Stimulated activated CD4-positive, alpha-beta T cell treated with anti-CD3 and anti-CD28 coated beads, TNF-alpha, amount 100 ng/mL, for 4 hours (primary cell): ENCODE measurements at regions not wholly inside any gene's neighbourhood (a gene's known extent, or its start where the extent isn't known, plus 50 kb on each side); places are given as distances from the start of the nearest gene placed in this dataset.

ENCODE experiments used
- DNase-seq, 3 experiments: peaks; one replicate each; pipeline ENCODE4 v3.0.0-alpha.2; 2020; ENCODE audit warnings: low read depth in 3 of 3

DNA sequence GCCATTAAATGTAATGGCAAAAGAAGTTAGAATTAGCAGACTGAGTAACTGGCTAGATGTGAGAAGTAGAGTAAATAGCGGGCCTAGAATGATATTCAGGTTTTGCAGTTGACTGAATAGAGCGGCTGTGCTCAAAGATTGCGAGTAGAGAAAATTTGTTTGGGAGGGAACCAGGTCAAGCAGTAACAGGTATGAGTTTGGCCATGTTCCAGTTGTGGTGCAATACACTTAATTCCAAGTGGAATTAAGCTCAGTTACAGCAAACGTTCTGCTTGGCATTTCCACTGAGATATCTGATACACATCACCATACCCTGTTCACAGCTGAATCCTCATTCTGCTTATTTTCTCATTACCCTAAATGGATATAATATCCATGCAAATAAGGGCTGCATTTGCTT is 1382.9 kb downstream of the MRPL39 start:
- no peak for DNase-seq

DNA sequence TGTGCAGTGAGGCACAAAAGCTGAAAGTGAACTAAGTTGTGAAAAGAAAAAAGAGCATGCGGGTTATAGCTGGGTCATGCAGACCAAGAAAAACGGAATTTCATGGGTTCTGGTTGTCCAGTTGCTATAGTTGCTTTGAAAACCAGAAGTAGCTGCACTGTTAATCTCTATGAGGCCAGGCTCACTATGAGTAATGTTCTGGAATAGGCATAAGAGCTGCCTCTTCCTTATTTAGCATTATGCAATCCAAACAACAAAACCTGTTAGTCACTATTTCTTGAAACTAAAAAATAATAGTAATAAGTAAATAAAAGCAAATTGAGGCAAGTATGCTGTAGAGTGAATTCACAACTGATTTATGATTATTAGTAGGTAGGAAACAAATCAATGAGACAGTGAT is 1383.7 kb downstream of the MRPL39 start:
- DNase-seq = no peak

DNA sequence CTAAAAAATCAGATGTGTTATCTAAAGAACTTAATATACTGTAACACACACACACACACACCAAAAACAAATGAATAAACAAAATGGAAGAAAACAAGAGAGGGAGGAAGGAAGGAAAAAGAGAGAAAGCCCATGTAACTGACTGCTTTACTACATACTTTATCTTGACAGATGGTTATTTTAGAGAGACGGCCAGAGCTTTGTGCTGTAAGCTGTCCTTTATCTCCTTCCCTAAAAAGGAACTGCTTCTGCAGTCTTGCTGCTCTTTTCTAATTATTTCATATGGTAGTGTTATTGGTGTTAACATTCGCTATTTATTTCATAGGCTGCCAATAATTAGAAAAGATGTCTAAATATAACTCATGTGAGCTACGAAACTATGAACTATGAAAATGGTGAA is 1384.6 kb downstream of the MRPL39 start:
- DNase-seq = no peak

DNA sequence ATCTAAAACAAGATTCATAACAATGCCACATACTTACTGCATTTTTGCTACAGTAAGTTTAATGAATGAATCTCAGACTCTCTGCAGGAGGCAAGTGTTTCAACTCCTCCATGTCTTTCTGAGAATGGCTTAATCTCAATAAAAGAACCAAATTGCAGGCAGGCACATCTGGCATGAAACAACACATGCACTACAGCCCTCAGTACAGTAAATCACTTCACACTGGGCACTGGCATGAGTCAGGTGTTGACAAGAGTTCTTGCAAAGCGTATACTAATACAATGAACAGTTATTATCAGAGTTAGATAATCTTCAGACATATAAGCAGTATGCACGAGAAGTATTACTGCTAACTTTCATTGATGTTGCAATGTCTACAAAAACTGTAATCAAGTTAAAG is 1386.8 kb downstream of the MRPL39 start:
- no peak for DNase-seq

DNA sequence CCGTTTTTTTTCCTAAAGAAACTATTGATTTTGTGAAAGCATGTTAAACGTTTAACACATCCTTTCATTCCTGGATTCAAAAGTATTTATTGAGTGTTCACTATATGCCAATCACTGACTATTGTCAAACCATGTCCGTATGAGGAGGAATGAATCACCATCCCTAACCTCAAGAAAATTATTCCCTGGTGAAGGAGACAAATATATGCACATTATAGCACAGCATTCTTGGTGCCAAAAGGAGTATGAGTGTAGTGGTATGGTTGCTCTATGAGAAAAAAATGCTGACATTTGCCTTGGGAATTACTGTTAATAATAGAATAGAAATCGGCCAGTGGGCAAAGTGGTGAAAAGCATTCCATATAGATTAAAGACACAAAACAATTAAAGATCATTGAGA is 1390.1 kb downstream of the MRPL39 start:
- no peak for DNase-seq

DNA sequence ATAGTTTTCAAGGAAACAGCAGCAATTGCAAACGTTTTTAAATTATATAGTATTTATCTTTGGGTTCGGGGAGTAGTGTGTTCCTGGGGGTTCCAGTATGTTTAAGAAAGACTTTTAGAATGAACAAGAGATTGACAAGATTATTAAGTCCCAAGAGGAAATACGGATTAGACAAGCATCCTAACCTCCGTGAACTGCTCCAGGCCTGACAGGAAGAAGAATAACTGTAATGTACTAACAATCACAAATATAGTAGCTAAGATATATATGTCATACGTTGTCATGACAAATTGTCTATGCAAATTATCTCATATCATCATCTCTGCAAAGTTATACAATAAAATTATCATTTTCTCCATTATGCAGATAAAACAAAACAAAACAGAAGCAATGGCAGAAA is 1397.2 kb downstream of the MRPL39 start:
- no peak for DNase-seq

DNA sequence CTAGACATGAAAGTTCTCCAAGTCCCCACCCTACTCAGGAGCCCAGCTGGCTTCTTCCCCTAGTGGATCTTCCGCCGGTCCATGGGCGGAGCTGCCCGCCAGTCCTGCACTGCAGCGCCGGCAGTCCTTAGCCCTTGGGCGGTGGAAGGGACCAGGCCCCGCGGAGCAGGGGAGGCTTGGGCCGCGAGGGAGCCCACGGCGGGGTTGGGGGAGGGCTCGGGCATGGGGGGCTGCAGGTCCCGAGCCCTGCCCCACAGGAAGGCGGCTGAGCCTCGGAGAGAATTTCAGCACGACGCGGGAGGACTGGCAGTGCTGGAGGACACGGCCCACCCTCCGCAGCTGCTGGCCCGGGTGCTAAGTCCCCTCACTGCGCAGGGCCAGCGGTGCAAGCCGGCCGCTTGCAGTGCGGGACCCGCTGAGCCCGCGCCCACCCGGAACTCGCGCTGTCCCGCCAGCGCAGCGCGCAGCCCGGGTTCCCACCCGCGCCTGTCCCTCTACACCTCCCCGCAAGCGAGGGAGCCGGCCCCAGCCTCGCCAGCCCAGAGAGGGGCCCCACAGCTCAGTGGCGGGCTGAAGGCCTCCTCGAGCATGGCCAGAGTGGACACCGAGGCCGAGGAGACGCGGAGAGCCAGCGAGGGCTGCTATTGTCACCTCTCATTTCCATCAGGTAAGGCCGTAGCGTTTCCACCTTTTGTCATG is 1398.6 kb downstream of the MRPL39 start:
- DNase-seq = no peak

DNA sequence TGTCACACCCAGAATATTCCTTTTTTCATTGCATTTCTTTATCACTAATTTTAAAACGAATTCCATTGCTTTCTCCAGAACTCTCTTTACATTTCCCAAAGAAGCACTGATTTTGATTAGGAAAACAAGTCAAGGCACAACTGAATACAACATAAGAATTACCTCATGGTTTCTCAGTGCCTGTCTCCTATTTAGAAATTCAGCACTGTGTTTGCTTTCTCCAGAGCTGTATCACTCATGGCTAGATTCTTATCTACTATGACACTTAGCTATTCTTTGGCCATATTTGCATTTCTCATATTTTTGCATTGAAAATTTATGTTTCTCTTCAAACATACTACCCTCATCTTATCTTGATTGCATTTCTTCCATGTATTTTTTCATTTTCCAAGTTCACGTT is 1402.0 kb downstream of the MRPL39 start:
- no peak for DNase-seq

DNA sequence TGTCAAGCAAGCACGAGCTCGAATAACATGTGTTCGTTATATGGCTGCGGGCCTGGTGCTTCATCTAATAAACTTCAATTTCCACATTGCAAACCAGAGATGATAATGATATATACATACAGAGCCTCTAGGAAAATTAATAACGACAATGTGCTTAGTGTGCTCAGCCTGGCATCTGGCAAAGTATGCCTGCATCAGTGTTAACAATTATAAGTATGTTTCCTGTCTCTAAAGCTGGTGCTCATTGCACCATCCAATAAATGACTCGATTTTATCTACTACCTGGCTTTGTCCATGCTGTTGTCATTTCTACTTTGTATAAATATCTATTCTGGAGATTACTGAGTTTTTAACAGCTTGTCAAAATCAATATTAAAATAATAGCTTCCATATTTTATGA is 1402.6 kb downstream of the MRPL39 start:
- DNase-seq = no peak

DNA sequence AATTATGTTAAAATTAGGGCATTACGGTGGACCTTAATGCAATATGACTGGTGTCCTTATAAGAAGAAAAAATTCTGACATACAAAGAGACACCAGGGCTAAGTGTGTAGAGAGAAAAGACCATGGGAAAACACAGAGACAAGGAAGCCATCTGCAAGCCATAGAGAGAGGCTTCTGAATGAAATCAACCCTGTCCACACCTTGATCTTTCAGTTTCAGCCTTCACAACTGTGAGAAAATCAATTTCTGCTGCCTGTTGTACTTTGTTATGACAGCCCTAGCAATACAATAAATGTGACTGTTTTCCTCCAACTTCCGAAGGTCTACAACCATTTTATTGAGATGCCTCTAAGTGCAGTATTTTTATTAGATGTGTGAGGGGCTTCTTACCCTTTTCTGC is 1407.2 kb downstream of the MRPL39 start:
- no peak for DNase-seq

DNA sequence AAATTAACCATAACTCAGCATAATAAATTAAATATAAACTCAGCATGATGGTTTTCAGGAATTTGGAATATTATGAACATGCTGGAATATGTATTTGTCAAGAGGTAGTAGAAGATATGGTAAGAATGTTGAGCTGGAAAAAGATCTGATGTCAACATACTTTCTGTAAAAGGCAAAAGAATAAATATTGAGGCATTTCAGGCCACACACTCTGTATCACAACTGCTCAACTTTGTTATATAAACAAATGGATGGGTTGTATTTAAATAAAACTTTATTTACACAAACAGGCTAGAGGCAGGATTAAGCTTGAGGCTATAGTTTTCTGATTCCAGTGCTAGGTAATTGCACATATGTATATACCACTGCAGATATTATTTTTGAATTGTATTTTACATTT is 1409.4 kb downstream of the MRPL39 start:
- no peak for DNase-seq

DNA sequence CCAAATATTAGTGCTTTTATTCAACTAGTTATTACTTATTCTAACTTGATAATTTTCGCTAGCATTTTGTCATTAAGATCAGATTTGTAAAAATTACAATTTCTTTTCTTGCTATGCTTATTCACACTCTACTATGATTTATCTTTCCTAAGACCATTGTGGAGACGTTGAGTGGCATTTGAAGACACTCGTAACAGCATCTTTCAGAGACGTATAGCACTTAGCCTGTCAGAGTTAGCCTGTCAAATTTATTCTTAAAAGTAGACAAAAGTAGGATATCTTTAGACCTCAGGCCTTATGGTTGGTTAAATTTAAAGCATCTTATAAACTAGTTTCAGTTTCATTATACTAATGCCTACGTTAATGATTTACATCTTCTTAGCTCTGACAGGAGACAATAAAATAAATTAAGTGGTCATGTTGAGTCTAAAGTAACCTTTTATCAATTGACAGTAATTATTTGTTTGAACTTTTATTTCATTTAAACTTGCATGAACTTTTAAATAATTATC is 1410.1 kb downstream of the MRPL39 start:
- no peak for DNase-seq

DNA sequence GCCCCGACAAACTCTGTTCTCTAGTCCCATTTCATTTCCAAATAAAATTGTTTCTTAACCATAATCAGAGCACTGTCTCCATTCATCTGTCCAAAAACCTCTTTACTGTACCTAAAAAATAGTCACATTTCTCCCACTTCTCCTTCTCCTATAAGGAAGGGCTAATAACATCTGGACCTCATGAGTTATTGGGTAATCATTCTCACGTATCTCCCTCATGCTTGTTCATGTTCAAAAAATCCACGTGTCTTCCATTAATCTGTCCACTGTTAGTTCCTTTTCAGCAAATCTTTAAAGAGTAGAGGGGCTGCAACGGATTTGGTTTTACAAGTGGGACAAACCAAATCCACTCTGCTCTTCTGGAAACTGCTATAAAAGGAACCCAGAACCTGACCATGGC is 1418.8 kb downstream of the MRPL39 start:
- no peak for DNase-seq

DNA sequence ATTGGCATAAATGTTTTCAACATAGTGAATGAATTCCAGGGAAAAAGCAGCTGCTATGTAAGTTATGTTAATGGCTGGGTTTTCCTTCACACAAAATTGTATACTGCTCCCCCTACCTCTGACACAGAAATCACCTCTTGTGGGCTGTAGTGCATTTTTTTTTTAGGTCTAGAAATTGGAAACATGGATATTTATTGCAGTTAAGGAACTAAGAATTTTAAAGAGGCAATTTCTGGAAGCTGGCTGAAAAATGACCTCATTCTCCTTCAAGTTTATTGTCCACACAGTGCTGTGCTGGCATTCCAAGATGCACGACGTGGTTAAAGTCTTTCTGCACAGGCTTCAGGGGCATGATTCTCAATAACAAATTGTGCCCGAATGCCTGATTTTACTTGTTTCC is 1424.2 kb downstream of the MRPL39 start:
- DNase-seq = no peak

DNA sequence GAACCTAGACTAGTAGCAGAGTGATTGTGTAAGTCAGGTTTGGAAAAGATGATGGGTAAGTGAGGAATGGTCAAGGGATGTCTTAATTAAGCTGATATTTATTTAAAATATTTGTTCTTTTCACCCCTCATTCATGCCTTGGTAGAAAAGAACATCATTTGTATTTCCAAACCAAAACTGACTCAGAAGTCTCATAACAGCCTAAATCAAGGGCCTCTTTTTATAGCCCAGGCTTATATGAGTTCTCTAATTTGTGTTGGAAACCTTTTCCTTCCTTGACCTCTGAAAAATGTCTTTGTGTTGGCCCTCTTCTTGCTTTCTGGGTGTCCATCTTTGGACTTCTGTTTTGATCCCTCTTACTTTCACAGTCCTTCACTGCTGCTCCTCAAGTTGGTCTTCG is 1428.2 kb downstream of the MRPL39 start:
- no peak for DNase-seq

DNA sequence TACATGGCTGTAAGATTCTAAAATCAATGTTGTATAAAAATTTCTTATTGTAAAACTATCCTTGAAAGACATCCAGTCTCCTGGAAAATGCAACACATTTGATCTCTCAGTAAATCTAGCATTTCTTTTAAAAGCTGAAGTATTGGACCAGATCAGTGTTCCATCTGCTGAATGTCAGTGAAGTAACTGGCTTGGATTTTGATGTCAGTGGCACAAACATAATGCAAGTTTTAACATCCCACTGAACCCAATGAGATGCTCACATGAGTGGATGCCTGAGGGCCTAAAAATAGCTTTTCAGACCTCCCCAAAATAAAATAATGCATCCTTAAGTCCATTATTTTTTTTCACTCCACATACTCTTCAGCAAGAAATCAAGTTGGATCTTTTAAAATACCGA is 1432.2 kb downstream of the MRPL39 start:
- DNase-seq = no peak

DNA sequence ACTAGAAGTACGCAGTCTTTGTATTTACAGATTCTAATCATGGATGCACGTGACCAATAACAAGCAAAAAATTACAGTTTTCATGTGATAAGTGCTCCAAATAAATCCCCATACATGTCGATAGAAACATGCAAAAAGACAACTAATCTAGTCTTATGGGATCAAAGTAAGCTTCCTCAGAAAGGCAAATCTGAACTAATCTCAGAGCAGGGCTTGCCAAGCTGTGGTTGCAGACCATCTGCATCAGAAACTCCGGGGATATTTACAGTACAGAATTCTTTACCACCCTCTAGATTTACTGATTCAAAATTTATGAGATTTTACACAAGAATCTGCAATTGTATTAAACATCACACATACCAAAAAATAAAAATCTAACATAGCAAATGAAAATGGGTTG is 1435.5 kb downstream of the MRPL39 start:
- no peak for DNase-seq

DNA sequence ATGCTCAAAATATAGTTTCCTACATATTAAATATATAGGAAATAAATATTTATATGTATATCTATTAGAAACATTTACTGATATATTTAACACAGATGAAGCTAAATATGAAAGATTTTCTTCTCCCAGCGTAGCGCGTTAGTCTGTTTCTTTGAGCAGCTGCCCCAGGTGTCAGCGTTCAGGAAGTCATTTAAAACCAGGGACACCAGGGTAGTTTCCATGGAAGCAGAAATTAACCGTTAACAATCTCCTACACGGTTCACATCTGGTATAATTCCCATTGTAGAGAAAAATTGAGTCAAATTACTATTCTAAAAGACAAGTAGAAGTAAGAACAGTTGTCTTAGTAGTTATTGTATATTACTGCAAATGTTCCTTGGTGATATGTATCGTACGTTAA is 1443.7 kb downstream of the MRPL39 start:
- no peak for DNase-seq

DNA sequence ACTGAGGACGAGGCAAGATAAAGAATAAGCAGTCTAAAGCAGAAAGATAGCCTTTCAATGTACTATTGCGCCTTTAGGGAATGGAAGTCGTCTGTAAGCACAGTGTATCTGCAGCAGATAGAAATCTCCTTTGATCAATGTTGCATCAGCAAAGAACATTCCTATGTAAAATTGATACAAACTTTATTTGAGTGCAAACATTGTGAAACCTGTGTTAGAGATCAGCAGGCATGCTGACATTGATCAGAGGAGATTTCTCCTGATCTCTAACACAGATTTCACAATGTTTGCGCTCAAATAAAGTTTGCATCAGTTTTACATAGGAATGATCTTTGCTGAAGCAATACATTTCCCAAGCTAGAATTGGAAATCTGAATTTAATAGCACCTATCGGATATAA is 1446.8 kb downstream of the MRPL39 start:
- DNase-seq = no peak

DNA sequence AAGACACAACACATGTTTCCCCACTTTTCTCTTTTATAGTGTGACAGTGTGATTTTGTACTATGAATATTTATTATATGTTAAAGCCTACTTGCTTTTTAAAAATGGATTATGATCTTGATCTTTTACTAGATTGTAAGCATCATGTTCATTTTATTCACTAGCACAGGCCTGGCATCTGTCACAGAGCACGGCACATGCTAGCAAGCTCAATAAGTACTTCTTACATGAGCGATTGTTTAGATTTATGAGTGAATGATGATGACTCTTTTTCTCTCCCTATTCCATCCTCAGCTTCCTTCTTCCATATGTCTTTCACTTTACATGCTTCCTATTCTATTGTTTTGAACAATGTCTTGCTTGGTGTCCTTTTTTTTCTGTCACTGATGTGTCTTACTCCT is 1454.1 kb downstream of the MRPL39 start:
- DNase-seq = no peak

DNA sequence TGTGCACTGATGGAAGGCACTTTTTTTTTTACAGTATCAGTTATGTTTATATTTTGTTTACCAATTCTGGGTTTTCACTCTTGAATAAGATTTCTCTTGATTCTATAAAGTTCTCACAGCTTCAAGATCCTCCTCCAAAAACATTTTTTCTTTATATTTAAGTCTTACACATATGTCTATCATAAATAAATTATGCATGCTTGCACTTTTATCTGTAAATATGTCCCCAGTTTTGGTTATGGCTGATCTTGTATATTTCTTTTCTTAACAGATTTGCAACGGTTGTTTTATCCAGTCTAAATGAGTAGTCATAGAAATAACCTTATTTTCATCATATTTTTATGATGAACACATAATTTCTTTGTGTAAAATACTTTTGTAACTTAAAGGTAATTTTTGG is 1456.5 kb downstream of the MRPL39 start:
- no peak for DNase-seq

DNA sequence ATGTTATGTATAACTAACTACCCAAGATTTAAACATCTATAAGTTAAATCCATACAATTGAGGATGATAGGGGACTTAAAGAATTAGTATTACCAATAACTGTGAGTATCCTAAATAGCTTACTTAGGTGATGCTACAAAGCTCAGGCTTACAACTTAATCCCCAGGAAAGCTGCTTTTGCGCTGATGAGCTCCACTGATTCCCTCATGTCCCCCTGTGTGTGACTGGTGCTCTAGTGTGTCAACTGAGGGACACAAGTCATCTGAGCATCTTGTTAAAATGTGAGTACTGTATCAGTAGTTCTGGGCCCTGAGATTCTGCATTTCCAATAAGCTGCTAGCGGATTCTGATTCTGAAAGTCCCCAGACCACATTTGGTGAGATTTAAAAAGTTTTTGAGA is 1458.8 kb downstream of the MRPL39 start:
- DNase-seq = no peak

DNA sequence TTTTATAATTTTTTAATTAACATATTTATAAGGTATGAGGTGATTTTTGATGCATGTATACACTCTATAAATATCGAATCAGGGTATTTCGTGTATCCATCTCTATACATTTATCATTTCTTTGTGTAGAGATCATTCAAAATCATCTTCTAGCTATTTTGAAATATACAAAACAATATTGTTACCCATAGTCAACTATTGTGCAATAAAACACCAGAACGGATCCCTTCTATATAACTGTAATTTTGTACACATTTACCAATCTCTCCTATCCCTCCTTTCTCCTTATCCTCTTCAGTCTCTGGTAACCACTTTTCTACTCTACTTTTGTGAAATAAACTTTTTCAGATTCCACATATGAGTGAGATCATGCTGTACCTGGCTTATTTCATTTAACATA is 1459.6 kb downstream of the MRPL39 start:
- DNase-seq = no peak

DNA sequence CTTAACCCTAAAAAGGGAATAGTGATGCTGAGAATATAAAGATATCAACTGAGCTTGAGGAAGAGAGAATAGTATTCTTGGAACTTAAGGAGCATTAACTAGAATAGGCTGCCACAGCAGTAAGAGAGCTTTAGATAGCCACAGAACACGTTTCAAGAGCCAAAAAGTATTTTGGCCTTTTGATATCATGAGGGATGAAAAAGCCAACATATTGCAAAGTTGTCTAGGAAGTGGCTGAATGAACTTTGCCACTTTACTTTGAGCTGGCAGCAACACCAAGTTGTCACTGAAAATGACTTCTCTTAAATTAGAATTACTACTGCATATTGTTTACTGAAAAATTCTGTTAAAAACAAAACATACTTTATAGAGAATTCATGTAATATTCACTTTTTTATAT is 1476.2 kb downstream of the MRPL39 start:
- DNase-seq = no peak
